HG02970 (cell line): ENCODE measurements at regions not wholly inside any gene's neighbourhood (a gene's known extent, or its start where the extent isn't known, plus 50 kb on each side); places are given as distances from the start of the nearest gene placed in this dataset.

Experiments
- ATAC-seq: cut with Tn5 transposase; IDR thresholded peaks from one replicate; pipeline ENCODE4 v1.9.1; 2021; ENCODE audit warnings: mild to moderate bottlenecking, moderate library complexity, moderate number of reproducible peaks; ENCODE audit not compliant: unreplicated experiment, low FRiP score

DNA sequence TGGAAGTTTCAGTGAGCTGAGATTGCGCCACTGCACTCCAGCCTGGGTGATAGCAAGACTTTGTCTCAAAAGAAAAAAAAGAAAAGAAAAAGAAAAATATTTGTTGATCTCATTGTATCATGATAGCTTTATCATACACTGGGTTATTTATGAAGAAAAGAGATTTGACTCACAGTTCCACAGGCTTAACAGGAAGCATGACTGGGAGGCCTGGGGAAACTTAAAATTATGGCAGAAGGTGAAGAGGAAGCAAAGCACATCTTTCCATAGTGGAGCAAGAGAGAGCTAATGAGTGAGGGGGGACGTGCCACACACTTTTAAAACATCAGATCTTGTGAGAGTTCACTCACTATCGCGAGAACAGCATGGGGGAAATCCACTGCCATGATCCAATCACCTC, 72.7 kb upstream of the FUT8 start:
- no peak for ATAC-seq

DNA sequence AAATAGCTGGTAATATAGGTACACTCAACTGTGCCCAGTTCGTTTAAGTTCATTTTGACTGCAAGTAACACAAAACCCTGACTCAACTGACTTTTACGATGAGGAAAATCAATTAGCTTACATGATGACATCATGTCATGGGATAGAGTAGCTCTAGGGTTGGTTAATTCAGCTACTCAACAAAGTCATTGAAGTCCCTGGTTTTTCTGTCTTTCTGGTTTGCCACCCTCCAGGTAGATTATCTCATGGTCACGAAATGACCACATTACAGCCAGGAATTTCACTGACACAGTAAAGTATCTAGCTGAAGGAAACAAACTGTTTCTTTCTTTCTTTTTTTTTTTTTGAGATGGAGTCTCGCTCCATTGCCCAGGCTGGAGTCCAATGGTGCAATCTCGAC, 68.5 kb upstream of the FUT8 start:
- ATAC-seq: no peak

DNA sequence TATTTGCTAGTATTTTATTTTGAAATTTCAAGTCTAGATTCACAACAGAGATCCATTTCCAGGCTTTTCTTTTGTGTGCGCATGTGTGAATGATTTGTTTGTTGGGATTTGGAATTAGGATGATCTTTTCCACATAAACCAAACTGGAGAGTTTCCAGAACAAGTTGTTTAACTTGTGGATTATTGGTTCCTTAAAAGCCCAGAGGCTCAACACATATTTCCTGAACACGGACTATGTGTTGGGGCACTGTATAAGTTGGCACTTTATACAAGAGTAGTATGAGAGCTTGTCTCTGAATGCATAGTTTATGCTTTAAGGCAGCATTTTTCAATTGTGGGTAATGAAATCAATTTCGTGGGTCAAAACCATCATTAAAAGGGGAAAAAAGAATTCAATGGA, 67.3 kb upstream of the FUT8 start:
- ATAC-seq: no peak

- no peak for ATAC-seq
These were observed 66.1 kb upstream of the FUT8 start for GRCh38 chr14:65346474-65346873.

- ATAC-seq: no peak
These were observed 65.6 kb upstream of the FUT8 start for GRCh38 chr14:65346895-65347294.

- ATAC-seq: no peak
These were observed 64.4 kb upstream of the FUT8 start for GRCh38 chr14:65348137-65348536.

DNA sequence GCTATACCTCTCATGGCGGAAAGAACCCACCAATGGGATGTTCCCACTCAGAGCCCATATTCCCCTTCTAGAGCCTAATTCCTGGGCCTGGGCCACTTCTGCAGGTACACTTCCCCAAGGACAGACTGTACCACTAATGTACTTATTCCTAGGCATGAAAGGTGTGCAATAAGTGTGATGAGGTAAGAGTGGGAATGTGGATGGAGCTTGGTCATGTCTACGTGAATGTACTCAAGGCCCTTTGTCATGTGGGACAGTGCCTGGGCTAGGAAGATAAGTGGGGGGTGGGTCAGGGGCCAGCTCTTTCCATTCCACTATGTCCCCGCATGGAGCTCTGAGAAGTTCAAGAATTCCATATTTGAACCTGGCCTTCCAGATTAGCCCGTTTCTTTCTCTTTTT, 63.4 kb upstream of the FUT8 start:
- ATAC-seq: no peak

GRCh38 chr14:65351493-65352194, 60.9 kb upstream of the FUT8 start:
- ATAC-seq: no peak

GRCh38 chr14:65352964-65353530, 59.5 kb upstream of the FUT8 start:
- ATAC-seq: no peak

GRCh38 chr14:65354131-65354530, 58.4 kb upstream of the FUT8 start:
- no peak for ATAC-seq

GRCh38 chr14:65354715-65355114, 57.8 kb upstream of the FUT8 start:
- no peak for ATAC-seq

- ATAC-seq: no peak
These were observed 56.1 kb upstream of the FUT8 start for GRCh38 chr14:65356327-65356836.

GRCh38 chr14:65357113-65357512, 55.4 kb upstream of the FUT8 start:
- ATAC-seq: no peak

DNA sequence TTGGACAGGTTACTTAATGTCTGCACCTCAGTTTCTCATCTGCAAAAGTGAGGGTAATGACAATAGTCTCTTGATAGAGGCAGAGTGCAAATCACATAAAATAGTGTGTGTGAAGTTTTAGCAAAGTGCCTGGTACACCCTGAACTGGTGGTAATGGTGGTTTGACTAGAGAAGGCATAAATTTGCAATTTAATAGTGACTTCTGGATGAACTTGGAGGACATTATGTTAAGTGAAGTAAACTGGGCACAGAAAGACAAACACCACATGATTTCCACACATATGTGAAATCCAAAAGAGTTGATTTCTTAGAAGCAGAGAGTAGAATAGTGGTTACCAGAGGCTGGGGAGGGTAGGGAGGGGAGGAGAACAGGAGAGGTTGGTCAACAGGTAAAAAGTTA, 54.8 kb upstream of the FUT8 start:
- no peak for ATAC-seq

- no peak for ATAC-seq
These were observed 53.0 kb upstream of the FUT8 start for GRCh38 chr14:65359503-65359902.

- no peak for ATAC-seq
These were observed 52.3 kb upstream of the FUT8 start for GRCh38 chr14:65360144-65360784.

- no peak for ATAC-seq
These were observed 50.6 kb upstream of the FUT8 start for GRCh38 chr14:65361920-65362319.
